ENCODE measurements at regions not wholly inside any gene's neighbourhood (a gene's known extent, or its start where the extent isn't known, plus 50 kb on each side); places are given as distances from the start of the nearest gene placed in this dataset.

DNA sequence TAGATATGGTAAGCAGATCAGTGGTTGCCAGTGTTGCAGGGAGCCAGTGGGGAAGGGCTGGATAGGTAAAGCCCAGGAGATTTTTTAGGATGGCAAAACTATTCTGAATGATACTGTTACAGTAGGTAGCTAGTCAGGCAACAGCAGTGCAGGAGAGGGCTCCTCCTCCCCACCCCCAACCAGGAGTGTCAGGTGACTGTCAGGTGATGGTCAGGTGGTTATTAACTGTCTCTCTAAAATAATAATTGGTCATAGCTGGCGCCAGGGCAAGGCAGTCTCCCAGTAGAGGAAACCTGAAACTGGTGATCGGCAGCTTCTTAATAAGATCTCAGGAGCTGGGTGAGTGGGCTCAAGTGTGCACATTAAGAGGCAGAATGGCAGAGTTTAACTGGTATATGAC is 201.6 kb upstream of the PARD3B start:
- TF ChIP-seq, protein P1, sequence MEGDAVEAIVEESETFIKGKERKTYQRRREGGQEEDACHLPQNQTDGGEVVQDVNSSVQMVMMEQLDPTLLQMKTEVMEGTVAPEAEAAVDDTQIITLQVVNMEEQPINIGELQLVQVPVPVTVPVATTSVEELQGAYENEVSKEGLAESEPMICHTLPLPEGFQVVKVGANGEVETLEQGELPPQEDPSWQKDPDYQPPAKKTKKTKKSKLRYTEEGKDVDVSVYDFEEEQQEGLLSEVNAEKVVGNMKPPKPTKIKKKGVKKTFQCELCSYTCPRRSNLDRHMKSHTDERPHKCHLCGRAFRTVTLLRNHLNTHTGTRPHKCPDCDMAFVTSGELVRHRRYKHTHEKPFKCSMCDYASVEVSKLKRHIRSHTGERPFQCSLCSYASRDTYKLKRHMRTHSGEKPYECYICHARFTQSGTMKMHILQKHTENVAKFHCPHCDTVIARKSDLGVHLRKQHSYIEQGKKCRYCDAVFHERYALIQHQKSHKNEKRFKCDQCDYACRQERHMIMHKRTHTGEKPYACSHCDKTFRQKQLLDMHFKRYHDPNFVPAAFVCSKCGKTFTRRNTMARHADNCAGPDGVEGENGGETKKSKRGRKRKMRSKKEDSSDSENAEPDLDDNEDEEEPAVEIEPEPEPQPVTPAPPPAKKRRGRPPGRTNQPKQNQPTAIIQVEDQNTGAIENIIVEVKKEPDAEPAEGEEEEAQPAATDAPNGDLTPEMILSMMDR (IDR thresholded peaks at IDR 0.05) = no peak
- TF ChIP-seq POLR2A (IDR thresholded peaks at IDR 0.05) = no peak
